HepG2 (cell line): ENCODE measurements at regions not wholly inside any gene's neighbourhood (a gene's known extent, or its start where the extent isn't known, plus 50 kb on each side); places are given as distances from the start of the nearest gene placed in this dataset.

Source experiments
- CTCF ChIP-seq: sonication (generic); formaldehyde crosslinking; IDR thresholded peaks from 2 replicates; pipeline ENCODE4 v1.5.0; 2020; ENCODE audit warnings: mild to moderate bottlenecking, missing genetic modification reagents, moderate library complexity
- ETS1 ChIP-seq: sonication (generic); formaldehyde crosslinking; IDR thresholded peaks from 2 replicates; pipeline ENCODE4 v1.4.0; 2020; ENCODE audit warnings: missing genetic modification reagents
- GATA4 ChIP-seq: sonication (generic); IDR thresholded peaks from 2 replicates; pipeline ENCODE4 v1.6.1; 2016; ENCODE audit warnings: antibody characterized with exemption, low read depth, borderline replicate concordance
- NFIC ChIP-seq: IDR thresholded peaks from 2 replicates; pipeline ENCODE4 v1.6.1; 2012; ENCODE audit warnings: mild to moderate bottlenecking, low read length, inconsistent platforms
- POLR2A ChIP-seq, 2 experiments: IDR thresholded peaks; 2 replicates each; pipeline ENCODE4 v1.6.1; 2011; ENCODE audit warnings: low read depth in 2 of 2, low read length in 2 of 2, mild to moderate bottlenecking in 1 of 2, moderate library complexity in 1 of 2; ENCODE audit not compliant: insufficient read depth in 1 of 2
- ZBTB20 ChIP-seq: sonication (generic); formaldehyde crosslinking; IDR thresholded peaks from 2 replicates; pipeline ENCODE4 v1.8.1; 2023; ENCODE audit warnings: missing genetic modification reagents, low read depth, mild to moderate bottlenecking, borderline replicate concordance

- no peak for TF ChIP-seq ETS1 (CRISPR knock-in tag)
- no peak for TF ChIP-seq POLR2A (IDR thresholded peaks at IDR 0.05; ENCODE audit: insufficient read depth in 1 of 2, low read depth in 2 of 2, low read length in 2 of 2)
- no peak for TF ChIP-seq CTCF
- TF ChIP-seq GATA4 = no peak
- no peak for TF ChIP-seq NFIC
- no peak for TF ChIP-seq ZBTB20 (CRISPR knock-in tag)
These were observed 50.0 kb upstream of the MIR17HG start for GRCh38 chr13:91297503-91297902.
